ENCODE measurements at regions not wholly inside any gene's neighbourhood (a gene's known extent, or its start where the extent isn't known, plus 50 kb on each side); places are given as distances from the start of the nearest gene placed in this dataset.

- H3K9ac ChIP-seq = no peak overlapping the region
- no peaks in the 10 kb centered on the region for H3K79me2 ChIP-seq (ENCODE audit: insufficient read depth)
- no peaks in the 10 kb centered on the region for H3K9me3 ChIP-seq
- H3K27me3 ChIP-seq (ENCODE audit: insufficient read depth) = peaks cover 25% of the 10 kb centered on the region; the same call in 1 of the 2 replicates
- POLR2A ChIA-PET = no interaction called here
- no peaks in the 10 kb centered on the region for H3K9me2 ChIP-seq
- H3K36me3 ChIP-seq (replicated peaks in 1 of 2; ENCODE audit: control insufficient read depth in 1 of 2, insufficient read depth in 2 of 2, low read length in 1 of 2) = no peaks in the 10 kb centered on the region
- H3K4me1 ChIP-seq (ENCODE audit: control insufficient read depth in 1 of 2, insufficient read depth in 2 of 2, low read depth in 1 of 2, low read length in 1 of 2) = no peaks in the 10 kb centered on the region; a peak in 1 of 4 replicates
- CTCF ChIA-PET = no interaction called here
- H3K4me2 ChIP-seq = no peak overlapping the region
- no peak overlapping the region for H3K27ac ChIP-seq (ENCODE audit: low read depth in 2 of 2, low read length in 1 of 2)
- H3F3A ChIP-seq (replicated peaks; ENCODE audit: insufficient read depth) = no peaks in the 10 kb centered on the region
- no peak for TF ChIP-seq FOXJ3 (CRISPR knock-in tag; IDR thresholded peaks at IDR 0.05)
- TF ChIP-seq RCOR1 (IDR thresholded peaks at IDR 0.05; ENCODE audit: low read length) = no peak
- TF ChIP-seq IRF3 (IDR thresholded peaks at IDR 0.05; ENCODE audit: low read depth, low read length) = no peak
- no peak for TF ChIP-seq MAX (IDR thresholded peaks at IDR 0.05; ENCODE audit: low read depth)
- TF ChIP-seq FOSL2 (IDR thresholded peaks at IDR 0.05; ENCODE audit: borderline replicate concordance, low read depth) = no peak
- TF ChIP-seq SIN3A (IDR thresholded peaks at IDR 0.05; ENCODE audit: borderline replicate concordance, low read depth, low read length) = no peak
- TF ChIP-seq USF2 (IDR thresholded peaks at IDR 0.05; ENCODE audit: borderline replicate concordance, low read depth, low read length) = no peak
- TF ChIP-seq RXRA (IDR thresholded peaks at IDR 0.05; ENCODE audit: borderline replicate concordance, low read depth) = no peak
- no peak for TF ChIP-seq YY1 (IDR thresholded peaks at IDR 0.05; ENCODE audit: low read depth)
- no peak for TF ChIP-seq SMC3 (IDR thresholded peaks at IDR 0.05; ENCODE audit: low read depth, low read length)
- TF ChIP-seq ELF1 (IDR thresholded peaks at IDR 0.05) = no peak
- TF ChIP-seq ZBTB33 (IDR thresholded peaks at IDR 0.05; ENCODE audit: borderline replicate concordance, low read depth) = no peak
- TF ChIP-seq NFIC (IDR thresholded peaks at IDR 0.05; ENCODE audit: borderline replicate concordance) = no peak
- no peak overlapping the region for H3K4me3 ChIP-seq (ENCODE audit: low read depth in 2 of 2, low read length in 1 of 2)
- no peaks in the 10 kb centered on the region for H4K20me1 ChIP-seq (ENCODE audit: insufficient read depth)
- H2AFZ ChIP-seq (ENCODE audit: low read depth) = no peak overlapping the region
- no peak for DNase-seq
- 8% methylated on average over 8 of the region's 8 CpGs for WGBS (ENCODE audit: low lambda C conversion rate)
Observed at GRCh38 chr12:58301038-58301729, 359.8 kb downstream of the ATP23 start.

- POLR2A ChIA-PET = no interaction called here
- Histone ChIP-seq H3K27me3 (ENCODE audit: insufficient read depth) (peaks cover 24% of the 10 kb centered on the region; the same call in 1 of the 2 replicates), H3F3A (replicated peaks; ENCODE audit: insufficient read depth) (no peaks in the 10 kb centered on the region), H3K9me3 (no peaks in the 10 kb centered on the region), H3K4me2 (no peak overlapping the region), H3K9me2 (no peaks in the 10 kb centered on the region), H3K79me2 (ENCODE audit: insufficient read depth) (no peaks in the 10 kb centered on the region), H4K20me1 (ENCODE audit: insufficient read depth) (no peaks in the 10 kb centered on the region), H3K4me1 (ENCODE audit: control insufficient read depth in 1 of 2, insufficient read depth in 2 of 2, low read depth in 1 of 2, low read length in 1 of 2) (no peaks in the 10 kb centered on the region; a peak in 1 of 4 replicates), H3K4me3 (ENCODE audit: low read depth in 2 of 2, low read length in 1 of 2) (no peak overlapping the region), H3K9ac (no peak overlapping the region), H3K36me3 (replicated peaks in 1 of 2; ENCODE audit: control insufficient read depth in 1 of 2, insufficient read depth in 2 of 2, low read length in 1 of 2) (no peaks in the 10 kb centered on the region), H2AFZ (ENCODE audit: low read depth) (no peak overlapping the region), H3K27ac (ENCODE audit: low read depth in 2 of 2, low read length in 1 of 2) (no peak overlapping the region)
- 29% methylated on average over 4 of the region's 4 CpGs for WGBS (ENCODE audit: low lambda C conversion rate)
- CTCF ChIA-PET = no interaction called here
- no peak for DNase-seq
- TF ChIP-seq CTCF (IDR thresholded peaks at IDR 0.05) = no peak
- TF ChIP-seq GABPA (IDR thresholded peaks at IDR 0.05; ENCODE audit: low read depth) = no peak
- no peak for TF ChIP-seq RFX5 (IDR thresholded peaks at IDR 0.05; ENCODE audit: low read length)
- no peak for TF ChIP-seq EP300 (IDR thresholded peaks at IDR 0.05; ENCODE audit: borderline replicate concordance in 1 of 2, low read depth in 1 of 2, low read length in 1 of 2)
- no peak for TF ChIP-seq MXI1 (IDR thresholded peaks at IDR 0.05; ENCODE audit: low read depth, low read length)
- TF ChIP-seq YY1 (IDR thresholded peaks at IDR 0.05; ENCODE audit: low read depth) = no peak
- no peak for TF ChIP-seq TAF1 (IDR thresholded peaks at IDR 0.05; ENCODE audit: borderline replicate concordance, low read depth, low read length)
- no peak for TF ChIP-seq CHD2 (IDR thresholded peaks at IDR 0.05; ENCODE audit: low read length, partially characterized antibody)
- no peak for TF ChIP-seq USF1 (IDR thresholded peaks at IDR 0.05; ENCODE audit: borderline replicate concordance, low read depth)
- no peak for TF ChIP-seq FOXJ3 (CRISPR knock-in tag; IDR thresholded peaks at IDR 0.05)
- TF ChIP-seq TEAD4 (IDR thresholded peaks at IDR 0.05; ENCODE audit: borderline replicate concordance, insufficient read depth) = no peak
Observed at GRCh38 chr12:58301730-58302122, 360.4 kb downstream of the ATP23 start.
